IMR-90 (cell line): ENCODE measurements at regions not wholly inside any gene's neighbourhood (a gene's known extent, or its start where the extent isn't known, plus 50 kb on each side); places are given as distances from the start of the nearest gene placed in this dataset.

ENCODE experiments used
- ATAC-seq: fragments of 200-7000 bp; cut with Tn5 transposase; 2 replicates; pipeline ENCODE4 v1.9.1; 2020; ENCODE audit warnings: low read depth, mild to moderate bottlenecking, moderate library complexity
- BruUV-seq: library from RNA; stranded (reverse); fragments of 400-500 nt; replicated peaks from 2 replicates; lab custom pipeline; 2021; lab: Mats Ljungman, UMichigan
- CTCF ChIA-PET: fragments of 300-600 bp; formaldehyde crosslinking; extraction: SDS; loops from one replicate; lab custom pipeline; 2021; ENCODE audit warnings: antibody characterized with exemption; lab: Yijun Ruan, JAX
- POLR2A ChIA-PET: fragments of 300-600 bp; sonication (Branson Sonifier 250); formaldehyde crosslinking; loops from one replicate; lab custom pipeline; 2022; ENCODE audit warnings: antibody characterized with exemption; ENCODE audit not compliant: unreplicated experiment; lab: Charles Lee
- DNase-seq: peaks from one replicate; pipeline ENCODE4 v3.0.0; 2013
- H2AFZ ChIP-seq: replicated peaks from 2 replicates; pipeline ENCODE3; 2013; ENCODE audit warnings: low read length, mild to moderate bottlenecking; ENCODE audit not compliant: poor library complexity
- H2AK5ac ChIP-seq: 2 replicates; pipeline ENCODE4 v1.6.1; 2013; ENCODE audit warnings: low read depth, low read length, inconsistent platforms
- H2AK9ac ChIP-seq: replicated peaks from 2 replicates; pipeline ENCODE3; 2013; ENCODE audit warnings: mild to moderate bottlenecking, low read depth, low read length, moderate library complexity; ENCODE audit not compliant: poor library complexity
- H2BK120ac ChIP-seq: 2 replicates; pipeline ENCODE4 v1.6.1; 2013; ENCODE audit warnings: low read depth, low read length, inconsistent platforms
- H2BK15ac ChIP-seq: 3 replicates; pipeline ENCODE4 v1.6.1; 2013; ENCODE audit warnings: low read depth, low read length, inconsistent platforms
- H2BK20ac ChIP-seq: 2 replicates; pipeline ENCODE4 v1.6.1; 2013; ENCODE audit warnings: low read depth, mild to moderate bottlenecking, inconsistent platforms, low read length, moderate library complexity
- H2BK5ac ChIP-seq: 2 replicates; pipeline ENCODE4 v1.6.1; 2013; ENCODE audit warnings: mild to moderate bottlenecking, low read depth, low read length, inconsistent platforms; ENCODE audit not compliant: poor library complexity, severe bottlenecking
- H3K14ac ChIP-seq: replicated peaks from 2 replicates; pipeline ENCODE4 v1.6.1; 2013; ENCODE audit warnings: low read depth, low read length, inconsistent platforms
- H3K18ac ChIP-seq: 2 replicates; pipeline ENCODE4 v1.6.1; 2013; ENCODE audit warnings: low read depth, low read length, control low read depth
- H3K23ac ChIP-seq: 2 replicates; pipeline ENCODE4 v1.6.1; 2013; ENCODE audit warnings: low read depth, low read length, inconsistent platforms
- H3K27ac ChIP-seq: 2 replicates; pipeline ENCODE4 v1.5.1; 2013; ENCODE audit warnings: mild to moderate bottlenecking, control low read depth, low read length; ENCODE audit not compliant: insufficient read depth
- H3K27me3 ChIP-seq: 2 replicates; pipeline ENCODE4 v1.6.1; 2013; ENCODE audit warnings: low read length; ENCODE audit not compliant: control insufficient read depth, insufficient read depth
- H3K36me3 ChIP-seq: 2 replicates; pipeline ENCODE4 v1.6.1; 2013; ENCODE audit warnings: low read length, mixed read lengths; ENCODE audit not compliant: control insufficient read depth, insufficient read depth
- H3K4ac ChIP-seq: 2 replicates; pipeline ENCODE4 v1.6.1; 2013; ENCODE audit warnings: low read depth, low read length, inconsistent platforms
- H3K4me1 ChIP-seq: 2 replicates; pipeline ENCODE4 v1.6.1; 2013; ENCODE audit warnings: low read length, mixed read lengths; ENCODE audit not compliant: control insufficient read depth, insufficient read depth
- H3K4me2 ChIP-seq: 2 replicates; pipeline ENCODE4 v1.6.1; 2013; ENCODE audit warnings: low read depth, mild to moderate bottlenecking, control low read depth, low read length, moderate library complexity
- H3K4me3 ChIP-seq: 2 replicates; pipeline ENCODE4 v1.5.1; 2013; ENCODE audit warnings: low read depth, mild to moderate bottlenecking, control low read depth, low read length, moderate library complexity; ENCODE audit not compliant: insufficient read depth
- H3K56ac ChIP-seq: 2 replicates; pipeline ENCODE4 v1.6.1; 2013; ENCODE audit warnings: low read length, inconsistent platforms; ENCODE audit not compliant: insufficient read depth; ENCODE audit errors: extremely low read depth
- H3K79me1 ChIP-seq, 2 experiments: 2 replicates each; pipeline ENCODE4 v1.6.1; 2013; ENCODE audit warnings: low read length in 2 of 2, inconsistent platforms in 1 of 2, low read depth in 1 of 2
- H3K9ac ChIP-seq: 2 replicates; pipeline ENCODE4 v1.6.1; 2013; ENCODE audit warnings: low read depth, low read length, control low read depth
- H3K9me1 ChIP-seq: 2 replicates; pipeline ENCODE4 v1.6.1; 2013; ENCODE audit warnings: low read length, inconsistent platforms; ENCODE audit not compliant: insufficient read depth
- H3K9me3 ChIP-seq: 2 replicates; pipeline ENCODE4 v1.6.1; 2013; ENCODE audit warnings: low read length; ENCODE audit not compliant: control insufficient read depth, insufficient read depth
- H4K20me1 ChIP-seq: 2 replicates; pipeline ENCODE4 v1.6.1; 2013; ENCODE audit warnings: low read length, inconsistent platforms; ENCODE audit not compliant: insufficient read depth
- H4K5ac ChIP-seq: 2 replicates; pipeline ENCODE4 v1.6.1; 2013; ENCODE audit warnings: mild to moderate bottlenecking, low read depth, low read length, control low read depth
- H4K8ac ChIP-seq, 2 experiments: 2 replicates each; pipeline ENCODE4 v1.6.1; 2013; ENCODE audit warnings: low read depth in 2 of 2, low read length in 2 of 2, control low read depth in 1 of 2, inconsistent platforms in 1 of 2
- H4K91ac ChIP-seq: 2 replicates; pipeline ENCODE4 v1.6.1; 2013; ENCODE audit warnings: low read depth, low read length, inconsistent platforms; ENCODE audit not compliant: insufficient read depth
- CEBPB ChIP-seq: IDR thresholded peaks from 2 replicates; pipeline ENCODE4 v1.6.1; 2012; ENCODE audit warnings: low read depth, low read length, improper control_type of control experiment
- CHD1 ChIP-seq: IDR thresholded peaks from 2 replicates; pipeline ENCODE4 v1.6.1; 2012; ENCODE audit warnings: low read depth, low read length, improper control_type of control experiment
- CTCF ChIP-seq: conservative IDR thresholded peaks from 2 replicates; pipeline ENCODE4 v1.5.1; 2012; ENCODE audit warnings: mild to moderate bottlenecking, low read depth, low read length, improper control_type of control experiment
- FOS ChIP-seq: fragments of 150-350 bp; IDR thresholded peaks from 2 replicates; pipeline ENCODE4 v1.6.1; 2016; ENCODE audit warnings: low read depth, low read length
- MAFK ChIP-seq: IDR thresholded peaks from 2 replicates; pipeline ENCODE4 v1.6.1; 2012; ENCODE audit warnings: low read depth, low read length, improper control_type of control experiment
- NFE2L2 ChIP-seq: fragments of 150-350 bp; IDR thresholded peaks from 2 replicates; pipeline ENCODE4 v1.6.1; 2016; ENCODE audit warnings: low read depth, mild to moderate bottlenecking, low read length
- RFX5 ChIP-seq: IDR thresholded peaks from 2 replicates; pipeline ENCODE4 v1.8.0; 2012; ENCODE audit warnings: low read depth, mild to moderate bottlenecking, low read length, moderate library complexity
- SMC3 ChIP-seq: fragments of 150-350 bp; IDR thresholded peaks from 2 replicates; pipeline ENCODE4 v1.6.1; 2016; ENCODE audit warnings: low read depth, mild to moderate bottlenecking, antibody characterized with exemption, low read length, moderate library complexity
- WGBS, 2 experiments: methylation state at CpG; one replicate each; pipeline versions ENCODE4 v1.1.5 to v1.1.7; 2013; ENCODE audit warnings: missing lambda C conversion rate in 2 of 2; ENCODE audit not compliant: insufficient read length in 1 of 2; ENCODE audit errors: extremely low coverage in 2 of 2; 5-methylcytosine and 5-hydroxymethylcytosine counted together
- dilution Hi-C: fragments of 300-500 bp; cut with HindIII; formaldehyde crosslinking; loops from one replicate; pipeline ENCODE4 v1.14.3; 2018; ENCODE audit warnings: low sequenced_read_pairs; ENCODE audit not compliant: unreplicated experiment
- in situ Hi-C: fragments of 300-500 bp; cut with MboI; formaldehyde crosslinking; loops from 3 replicates; pipeline ENCODE4 v1.14.3; 2019; ENCODE audit warnings: low sequenced_read_pairs, inconsistent platforms, mixed read lengths
- intact Hi-C: fragments of 100-400 bp; cut with micrococcal nuclease; formaldehyde crosslinking; loops from 2 replicates; pipeline ENCODE4 v1.10.0; 2022

GRCh38 chr6:752438-752837 is 59.5 kb upstream of the EXOC2 start:
- no peak overlapping the region for H3K4ac ChIP-seq
- WGBS, 2 experiments, result no CpG with 5 or more reads among the region's 2 CpGs
- no peak overlapping the region for H4K91ac ChIP-seq

More at GRCh38 chr6:752438-752837, 59.5 kb upstream of the EXOC2 start:
- Histone ChIP-seq H3K36me3 (no peaks in the 10 kb centered on the region), H3K79me1 (no peaks in the 10 kb centered on the region), H2BK15ac (no peak overlapping the region), H2AK9ac (no peak overlapping the region), H2BK20ac (no peak overlapping the region), H4K8ac (no peak overlapping the region), H3K27me3 (peaks cover 5% of the 10 kb centered on the region), H2AFZ (no peak overlapping the region), H3K56ac (no peak overlapping the region), H3K9me1 (no peaks in the 10 kb centered on the region), H2BK5ac (no peak overlapping the region), H2BK120ac (no peak overlapping the region), H3K27ac (no peak overlapping the region), H3K9me3 (0 out of 2 replicates have a peak, but pooled peaks cover 1% of the 10 kb centered on the region), H3K23ac (no peak overlapping the region), H4K5ac (no peak overlapping the region), H3K18ac (no peak overlapping the region), H3K4me2 (no peak overlapping the region), H3K14ac (no peak overlapping the region), H3K4me1 (no peaks in the 10 kb centered on the region), H2AK5ac (no peak overlapping the region), H3K9ac (no peak overlapping the region), H4K20me1 (no peaks in the 10 kb centered on the region), H3K4me3 (no peak overlapping the region)
- intact Hi-C loops, result no loop called here
- BruUV-seq, result no TSS peak
- in situ Hi-C loops, result no loop called here
- TF ChIP-seq CHD1 (no peak), RFX5 (no peak), CEBPB (no peak), MAFK (peak; percentile 68), NFE2L2 (peak; percentile 61; the same call in 1 of the 2 replicates), CTCF (no peak), FOS (no peak), SMC3 (no peak)
- no peak for DNase-seq
- no peak for ATAC-seq
- POLR2A ChIA-PET, result no interaction called here
- dilution Hi-C loops, result no loop called here
- CTCF ChIA-PET, result no interaction called here
